DOHH2 (cell line): ENCODE measurements at regions not wholly inside any gene's neighbourhood (a gene's known extent, or its start where the extent isn't known, plus 50 kb on each side); places are given as distances from the start of the nearest gene placed in this dataset.

ENCODE experiments used
- CTCF ChIP-seq: fragments of 200-600 bp; sonication (generic); IDR thresholded peaks from one replicate; pipeline ENCODE4 v1.5.1; 2014; ENCODE audit warnings: antibody characterized with exemption, mild to moderate bottlenecking, low read depth, low read length; ENCODE audit not compliant: poor library complexity, severe bottlenecking
- EZH2phosphoT487 ChIP-seq: fragments of 200-600 bp; sonication (generic); IDR thresholded peaks from 2 replicates; pipeline ENCODE4 v1.6.1; 2017; ENCODE audit warnings: borderline replicate concordance, mild to moderate bottlenecking, antibody characterized with exemption, low read length, moderate library complexity, mixed read lengths

GRCh38 chr3:66113542-66113941, 74.8 kb upstream of the MAGI1 start:
- TF ChIP-seq CTCF, result no peak
- TF ChIP-seq EZH2phosphoT487, result no peak
